Endothelial cell of umbilical vein (primary cell): ENCODE measurements at regions not wholly inside any gene's neighbourhood (a gene's known extent, or its start where the extent isn't known, plus 50 kb on each side); places are given as distances from the start of the nearest gene placed in this dataset.

Source experiments
- BruUV-seq: library from RNA; stranded (reverse); fragments of 400-500 nt; replicated peaks from 2 replicates; lab custom pipeline; 2021; lab: Mats Ljungman, UMichigan
- CTCF ChIA-PET: fragments of 300-600, 350-600 bp; sonication (Branson Sonifier 250); formaldehyde crosslinking; loops from one replicate; lab custom pipeline; 2021; ENCODE audit warnings: antibody characterized with exemption, inconsistent platforms; lab: Charles Lee
- POLR2A ChIA-PET: fragments of 300-600, 350-600 bp; sonication (Branson Sonifier 250); formaldehyde crosslinking; loops from one replicate; lab custom pipeline; 2021; ENCODE audit warnings: antibody characterized with exemption, inconsistent platforms; lab: Charles Lee
- DNase-seq: peaks from one replicate; pipeline ENCODE4 v3.0.0-alpha.2; 2011; ENCODE audit warnings: low read depth, low spot score
- FAIRE-seq: peaks from 2 replicates; lab custom pipeline; 2011; peaks lifted over from hg19 to GRCh38; lab: Jason Lieb, UNC
- H2AFZ ChIP-seq: 2 replicates; pipeline ENCODE4 v1.6.0; 2012; ENCODE audit warnings: low read depth, low read length, control low read depth, inconsistent platforms
- H3K27ac ChIP-seq: 2 replicates; pipeline ENCODE4 v1.5.1; 2011; ENCODE audit warnings: low read depth, mild to moderate bottlenecking, control low read depth, low read length, moderate library complexity; ENCODE audit not compliant: insufficient read depth
- H3K27me3 ChIP-seq, 2 experiments: 2 replicates each; pipeline versions ENCODE4 v1.6.0 to v1.6.1; 2011; ENCODE audit warnings: low read length in 2 of 2, mixed read lengths in 1 of 2; ENCODE audit not compliant: control insufficient read depth in 2 of 2, insufficient read depth in 2 of 2
- H3K36me3 ChIP-seq, 2 experiments: 2 replicates in 1 of 2; 3 replicates in 1 of 2; pipeline ENCODE4 v1.5.1; 2011; ENCODE audit warnings: low read length in 2 of 2, mild to moderate bottlenecking in 1 of 2, moderate library complexity in 1 of 2; ENCODE audit not compliant: control insufficient read depth in 2 of 2, insufficient read depth in 2 of 2; ENCODE audit errors: extremely low read depth in 1 of 2
- H3K4me1 ChIP-seq: 3 replicates; pipeline ENCODE4 v1.5.1; 2011; ENCODE audit warnings: mild to moderate bottlenecking, low read length; ENCODE audit not compliant: control insufficient read depth, insufficient read depth; ENCODE audit errors: extremely low read depth
- H3K4me2 ChIP-seq: 2 replicates; pipeline ENCODE4 v1.6.1; 2011; ENCODE audit warnings: low read length, control low read depth, mixed read lengths; ENCODE audit not compliant: insufficient read depth
- H3K4me3 ChIP-seq, 3 experiments: fragments of 200-600 bp in 1 of 3; sonication (generic), shearing (Covaris generic) in 1 of 3; replicated peaks in 1 of 3; 2 replicates each; pipeline ENCODE4 v1.5.1; 2011 to 2016; ENCODE audit warnings: control low read depth in 3 of 3, low read length in 3 of 3, mild to moderate bottlenecking in 2 of 3, inconsistent platforms in 1 of 3, low read depth in 1 of 3, moderate library complexity in 1 of 3; ENCODE audit not compliant: insufficient read depth in 1 of 3
- H3K79me2 ChIP-seq: 2 replicates; pipeline ENCODE4 v1.6.0; 2012; ENCODE audit warnings: low read length, inconsistent platforms; ENCODE audit not compliant: control insufficient read depth, insufficient read depth
- H3K9ac ChIP-seq: replicated peaks from 2 replicates; pipeline ENCODE3; 2011; ENCODE audit warnings: low read length, control low read depth; ENCODE audit not compliant: insufficient read depth; ENCODE audit errors: extremely low read depth
- H3K9me1 ChIP-seq: replicated peaks from 3 replicates; pipeline ENCODE4 v1.6.0; 2011; ENCODE audit warnings: mild to moderate bottlenecking, low read length; ENCODE audit not compliant: control insufficient read depth, insufficient read depth; ENCODE audit errors: extremely low read depth
- H3K9me3 ChIP-seq: replicated peaks from 2 replicates; pipeline ENCODE4 v1.5.1; 2012; ENCODE audit warnings: low read length, inconsistent platforms; ENCODE audit not compliant: control insufficient read depth, insufficient read depth
- H4K20me1 ChIP-seq: replicated peaks from 2 replicates; pipeline ENCODE3; 2011; ENCODE audit warnings: mild to moderate bottlenecking, low read length; ENCODE audit not compliant: control insufficient read depth, insufficient read depth; ENCODE audit errors: extremely low read depth
- EZH2 ChIP-seq: IDR thresholded peaks from 2 replicates; pipeline ENCODE4 v1.6.1; 2012; ENCODE audit warnings: borderline replicate concordance, low read depth, mild to moderate bottlenecking, moderate library complexity, low read length, inconsistent platforms; ENCODE audit not compliant: severe bottlenecking
- FOS ChIP-seq: IDR thresholded peaks from 2 replicates; pipeline ENCODE4 v1.6.1; 2011; ENCODE audit warnings: mild to moderate bottlenecking, low read length, moderate library complexity, borderline replicate concordance; ENCODE audit not compliant: insufficient read depth
- GATA2 ChIP-seq: IDR thresholded peaks from 2 replicates; pipeline ENCODE4 v1.7.0; 2011; ENCODE audit warnings: low read depth, mild to moderate bottlenecking, moderate library complexity, mixed read lengths, low read length; ENCODE audit not compliant: insufficient read length, insufficient read depth
- JUN ChIP-seq: IDR thresholded peaks from 2 replicates; pipeline ENCODE4 v1.6.1; 2011; ENCODE audit warnings: borderline replicate concordance, low read depth; ENCODE audit not compliant: insufficient read length, insufficient read depth
- MAX ChIP-seq: IDR thresholded peaks from 2 replicates; pipeline ENCODE4 v1.6.1; 2011; ENCODE audit not compliant: insufficient read depth, insufficient read length
- MYC ChIP-seq: IDR thresholded peaks from one replicate; pipeline ENCODE4 v1.6.1; 2011; ENCODE audit warnings: mild to moderate bottlenecking, low read depth, low read length
- POLR2A ChIP-seq: IDR thresholded peaks from 2 replicates; pipeline ENCODE4 v1.6.1; 2012; ENCODE audit warnings: low read depth, mild to moderate bottlenecking, control low read depth, low read length
- POLR2AphosphoS5 ChIP-seq: IDR thresholded peaks from 2 replicates; pipeline ENCODE4 v1.6.1; 2012; ENCODE audit warnings: low read depth, mild to moderate bottlenecking, control low read depth, low read length, moderate library complexity; ENCODE audit not compliant: insufficient read depth
- dilution Hi-C: fragments of 300-500 bp; cut with MboI; formaldehyde crosslinking; loops from one replicate; pipeline ENCODE4 v1.15.0; 2019; ENCODE audit warnings: low sequenced_read_pairs; ENCODE audit not compliant: extremely low pct_ligation_motif_present
- intact Hi-C: fragments of 100-400 bp; cut with micrococcal nuclease; formaldehyde crosslinking; loops from one replicate; pipeline ENCODE4 v1.10.0; 2022
- TF ChIP-seq, protein P1 (sequence below), 2 donors: IDR thresholded peaks; 1 replicate in 1 of 2; 2 replicates in 1 of 2; pipeline ENCODE4 v1.5.1; 2011; ENCODE audit warnings: low read length in 2 of 2, mild to moderate bottlenecking in 2 of 2, moderate library complexity in 2 of 2, control low read depth in 1 of 2, inconsistent platforms in 1 of 2, low read depth in 1 of 2; ENCODE audit not compliant: insufficient read depth in 1 of 2; ENCODE audit errors: extremely low read depth in 1 of 2

DNA sequence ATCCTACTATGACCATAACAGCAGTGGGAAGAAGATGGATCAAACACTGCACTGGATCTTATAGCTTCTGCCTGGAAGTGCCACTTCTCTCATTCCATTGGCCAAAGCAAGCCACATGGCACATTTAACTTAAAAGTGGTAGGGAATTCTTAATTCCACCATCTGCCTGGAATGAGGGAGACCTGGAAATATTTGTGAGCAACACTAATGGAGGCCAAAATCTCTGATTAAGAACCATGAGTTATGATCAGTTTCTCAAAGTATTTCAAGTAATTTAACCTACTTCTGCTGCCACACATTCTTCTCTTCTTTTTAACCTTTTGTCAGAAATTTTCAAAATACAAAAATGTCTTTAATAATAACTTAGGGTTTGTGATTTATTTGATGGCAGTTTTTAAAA, 154.0 kb upstream of the C1orf87 start:
- intact Hi-C loops: no loop called here
- CTCF ChIA-PET: no interaction called here
- Histone ChIP-seq H3K4me3 (no peak overlapping the region), H2AFZ (peak overlapping the region; percentile 45), H3K9ac (no peak overlapping the region), H3K79me2 (no peaks in the 10 kb centered on the region), H4K20me1 (no peaks in the 10 kb centered on the region), H3K9me1 (no peaks in the 10 kb centered on the region), H3K4me1 (peaks cover 14% of the 10 kb centered on the region), H3K9me3 (no peaks in the 10 kb centered on the region), H3K4me2 (peak overlapping the region; percentile 36), H3K27me3 (no peaks in the 10 kb centered on the region), H3K36me3 (no peaks in the 10 kb centered on the region), H3K27ac (peak overlapping the region; percentile 29)
- FAIRE-seq: no peak
- dilution Hi-C loops: no loop called here
- no TSS peak for BruUV-seq
- POLR2A ChIA-PET: no interaction called here
- DNase-seq: no peak
- TF ChIP-seq, protein P1, sequence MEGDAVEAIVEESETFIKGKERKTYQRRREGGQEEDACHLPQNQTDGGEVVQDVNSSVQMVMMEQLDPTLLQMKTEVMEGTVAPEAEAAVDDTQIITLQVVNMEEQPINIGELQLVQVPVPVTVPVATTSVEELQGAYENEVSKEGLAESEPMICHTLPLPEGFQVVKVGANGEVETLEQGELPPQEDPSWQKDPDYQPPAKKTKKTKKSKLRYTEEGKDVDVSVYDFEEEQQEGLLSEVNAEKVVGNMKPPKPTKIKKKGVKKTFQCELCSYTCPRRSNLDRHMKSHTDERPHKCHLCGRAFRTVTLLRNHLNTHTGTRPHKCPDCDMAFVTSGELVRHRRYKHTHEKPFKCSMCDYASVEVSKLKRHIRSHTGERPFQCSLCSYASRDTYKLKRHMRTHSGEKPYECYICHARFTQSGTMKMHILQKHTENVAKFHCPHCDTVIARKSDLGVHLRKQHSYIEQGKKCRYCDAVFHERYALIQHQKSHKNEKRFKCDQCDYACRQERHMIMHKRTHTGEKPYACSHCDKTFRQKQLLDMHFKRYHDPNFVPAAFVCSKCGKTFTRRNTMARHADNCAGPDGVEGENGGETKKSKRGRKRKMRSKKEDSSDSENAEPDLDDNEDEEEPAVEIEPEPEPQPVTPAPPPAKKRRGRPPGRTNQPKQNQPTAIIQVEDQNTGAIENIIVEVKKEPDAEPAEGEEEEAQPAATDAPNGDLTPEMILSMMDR (IDR thresholded peaks at IDR 0.05; ENCODE audit: extremely low read depth in 1 of 2, insufficient read depth in 1 of 2, low read depth in 1 of 2, low read length in 2 of 2): no peak
- TF ChIP-seq MAX (no peak), JUN (no peak), FOS (no peak), MYC (no peak), GATA2 (no peak), EZH2 (no peak), POLR2AphosphoS5 (no peak), POLR2A (no peak)
